DND-41 (cell line): ENCODE measurements at regions not wholly inside any gene's neighbourhood (a gene's known extent, or its start where the extent isn't known, plus 50 kb on each side); places are given as distances from the start of the nearest gene placed in this dataset.

ENCODE experiments used
- EZH2 ChIP-seq: IDR thresholded peaks from 3 replicates; pipeline ENCODE4 v1.6.1; 2012; ENCODE audit warnings: borderline replicate concordance, low read depth, mild to moderate bottlenecking, moderate library complexity, low read length, inconsistent platforms; ENCODE audit not compliant: severe bottlenecking
- TF ChIP-seq, protein P1 (sequence below): IDR thresholded peaks from 2 replicates; pipeline ENCODE4 v1.5.1; 2012; ENCODE audit warnings: borderline replicate concordance, low read length, moderate library complexity, mild to moderate bottlenecking; ENCODE audit not compliant: poor library complexity, severe bottlenecking; ENCODE audit errors: extremely low read depth

DNA sequence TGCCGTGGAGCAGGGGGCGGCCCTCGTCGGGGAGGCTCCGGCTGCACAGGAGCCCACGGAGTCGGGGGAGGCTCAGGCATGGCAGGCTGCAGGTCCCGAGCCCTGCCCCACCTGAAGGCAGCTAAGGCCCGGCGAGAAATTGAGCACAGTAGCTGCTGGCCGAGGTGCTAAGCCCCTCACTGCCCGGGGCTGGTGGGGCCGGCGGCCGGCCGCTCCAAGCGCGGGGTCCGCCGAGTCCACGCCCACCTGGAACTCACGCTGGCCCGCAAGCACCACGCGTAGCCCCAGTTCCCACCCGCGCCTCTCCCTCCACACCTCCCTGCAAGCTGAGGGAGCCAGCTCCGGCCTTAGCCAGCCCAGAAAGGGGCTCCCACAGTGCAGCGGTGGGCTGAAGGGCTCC, 589.4 kb downstream of the PPP4R3C start:
- TF ChIP-seq, protein P1, sequence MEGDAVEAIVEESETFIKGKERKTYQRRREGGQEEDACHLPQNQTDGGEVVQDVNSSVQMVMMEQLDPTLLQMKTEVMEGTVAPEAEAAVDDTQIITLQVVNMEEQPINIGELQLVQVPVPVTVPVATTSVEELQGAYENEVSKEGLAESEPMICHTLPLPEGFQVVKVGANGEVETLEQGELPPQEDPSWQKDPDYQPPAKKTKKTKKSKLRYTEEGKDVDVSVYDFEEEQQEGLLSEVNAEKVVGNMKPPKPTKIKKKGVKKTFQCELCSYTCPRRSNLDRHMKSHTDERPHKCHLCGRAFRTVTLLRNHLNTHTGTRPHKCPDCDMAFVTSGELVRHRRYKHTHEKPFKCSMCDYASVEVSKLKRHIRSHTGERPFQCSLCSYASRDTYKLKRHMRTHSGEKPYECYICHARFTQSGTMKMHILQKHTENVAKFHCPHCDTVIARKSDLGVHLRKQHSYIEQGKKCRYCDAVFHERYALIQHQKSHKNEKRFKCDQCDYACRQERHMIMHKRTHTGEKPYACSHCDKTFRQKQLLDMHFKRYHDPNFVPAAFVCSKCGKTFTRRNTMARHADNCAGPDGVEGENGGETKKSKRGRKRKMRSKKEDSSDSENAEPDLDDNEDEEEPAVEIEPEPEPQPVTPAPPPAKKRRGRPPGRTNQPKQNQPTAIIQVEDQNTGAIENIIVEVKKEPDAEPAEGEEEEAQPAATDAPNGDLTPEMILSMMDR = no peak
- no peak for TF ChIP-seq EZH2
